ENCODE measurements at regions not wholly inside any gene's neighbourhood (a gene's known extent, or its start where the extent isn't known, plus 50 kb on each side); places are given as distances from the start of the nearest gene placed in this dataset.

DNA sequence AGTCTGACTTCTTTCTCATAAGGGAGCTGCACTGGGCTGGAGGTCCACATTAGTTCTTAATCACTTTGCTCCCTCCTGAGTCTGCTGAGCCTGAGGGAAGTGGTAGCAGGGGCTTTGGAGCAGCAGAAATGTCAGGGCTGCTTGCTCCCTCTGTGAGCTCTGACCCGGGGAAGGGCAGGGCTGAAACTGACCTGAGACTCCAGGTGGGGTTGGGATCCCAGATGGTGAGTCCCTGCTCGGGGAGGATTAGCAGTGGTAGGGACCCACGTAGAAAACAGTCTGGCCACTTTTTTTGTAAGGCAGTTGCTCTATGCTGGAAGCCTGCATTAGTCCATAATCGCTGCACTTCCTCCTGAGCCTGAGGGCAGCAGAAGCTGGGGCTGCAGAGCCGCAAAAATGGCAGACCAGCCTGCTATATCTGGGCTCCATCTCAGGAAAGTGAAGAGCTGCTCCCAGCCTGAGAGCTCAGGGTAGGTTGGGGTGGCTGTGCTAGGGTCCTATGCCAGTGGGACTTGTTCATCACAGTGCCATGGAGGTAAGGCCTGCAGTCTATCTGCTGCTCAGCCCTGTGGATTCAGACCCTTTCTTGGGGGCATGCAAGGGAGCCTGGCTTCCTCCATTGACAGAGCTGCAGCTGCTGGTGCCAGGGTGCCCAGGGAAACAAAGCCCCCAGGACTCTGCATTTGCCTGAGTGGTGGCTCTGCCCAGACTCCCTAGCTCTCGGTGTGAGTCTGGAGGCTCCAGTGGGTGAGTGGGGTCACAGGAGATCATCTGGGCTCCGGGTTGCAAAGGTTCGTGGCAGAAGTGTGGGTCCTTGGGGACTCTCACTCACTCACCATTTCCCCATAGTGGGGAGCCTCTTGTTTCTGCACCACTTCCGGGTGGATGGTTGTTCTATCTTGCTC, 854.3 kb downstream of the LUZP2 start:
- TF ChIP-seq, protein P1, sequence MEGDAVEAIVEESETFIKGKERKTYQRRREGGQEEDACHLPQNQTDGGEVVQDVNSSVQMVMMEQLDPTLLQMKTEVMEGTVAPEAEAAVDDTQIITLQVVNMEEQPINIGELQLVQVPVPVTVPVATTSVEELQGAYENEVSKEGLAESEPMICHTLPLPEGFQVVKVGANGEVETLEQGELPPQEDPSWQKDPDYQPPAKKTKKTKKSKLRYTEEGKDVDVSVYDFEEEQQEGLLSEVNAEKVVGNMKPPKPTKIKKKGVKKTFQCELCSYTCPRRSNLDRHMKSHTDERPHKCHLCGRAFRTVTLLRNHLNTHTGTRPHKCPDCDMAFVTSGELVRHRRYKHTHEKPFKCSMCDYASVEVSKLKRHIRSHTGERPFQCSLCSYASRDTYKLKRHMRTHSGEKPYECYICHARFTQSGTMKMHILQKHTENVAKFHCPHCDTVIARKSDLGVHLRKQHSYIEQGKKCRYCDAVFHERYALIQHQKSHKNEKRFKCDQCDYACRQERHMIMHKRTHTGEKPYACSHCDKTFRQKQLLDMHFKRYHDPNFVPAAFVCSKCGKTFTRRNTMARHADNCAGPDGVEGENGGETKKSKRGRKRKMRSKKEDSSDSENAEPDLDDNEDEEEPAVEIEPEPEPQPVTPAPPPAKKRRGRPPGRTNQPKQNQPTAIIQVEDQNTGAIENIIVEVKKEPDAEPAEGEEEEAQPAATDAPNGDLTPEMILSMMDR (IDR thresholded peaks at IDR 0.05) = no peak
- no peak for TF ChIP-seq POLR2A (IDR thresholded peaks at IDR 0.05)
